IPS-18a (cell line): ENCODE measurements at regions not wholly inside any gene's neighbourhood (a gene's known extent, or its start where the extent isn't known, plus 50 kb on each side); places are given as distances from the start of the nearest gene placed in this dataset.
"Not testable (repeated sequence)": the region's sequence is repeated elsewhere in the genome, so short reads cannot be mapped to it uniquely, and the experiment has no call there.

Experiments used
- H3K27ac ChIP-seq: one replicate; pipeline ENCODE4 v1.5.1; 2013; ENCODE audit warnings: low read length
- H3K27me3 ChIP-seq: one replicate; pipeline ENCODE4 v1.6.1; 2013; ENCODE audit warnings: mild to moderate bottlenecking, low read length; ENCODE audit not compliant: control insufficient read depth, insufficient read depth
- H3K36me3 ChIP-seq: one replicate; pipeline ENCODE4 v1.6.1; 2013; ENCODE audit warnings: low read depth, low read length; ENCODE audit not compliant: control insufficient read depth
- H3K4me1 ChIP-seq: one replicate; pipeline ENCODE4 v1.6.1; 2013; ENCODE audit warnings: low read depth, low read length; ENCODE audit not compliant: control insufficient read depth
- H3K4me3 ChIP-seq: one replicate; pipeline ENCODE4 v1.5.1; 2013; ENCODE audit warnings: low read length
- H3K9ac ChIP-seq: one replicate; pipeline ENCODE4 v1.6.1; 2013; ENCODE audit warnings: mild to moderate bottlenecking, low read length, moderate library complexity
- H3K9me3 ChIP-seq: one replicate; pipeline ENCODE4 v1.6.1; 2013; ENCODE audit warnings: low read depth, low read length; ENCODE audit not compliant: control insufficient read depth

DNA sequence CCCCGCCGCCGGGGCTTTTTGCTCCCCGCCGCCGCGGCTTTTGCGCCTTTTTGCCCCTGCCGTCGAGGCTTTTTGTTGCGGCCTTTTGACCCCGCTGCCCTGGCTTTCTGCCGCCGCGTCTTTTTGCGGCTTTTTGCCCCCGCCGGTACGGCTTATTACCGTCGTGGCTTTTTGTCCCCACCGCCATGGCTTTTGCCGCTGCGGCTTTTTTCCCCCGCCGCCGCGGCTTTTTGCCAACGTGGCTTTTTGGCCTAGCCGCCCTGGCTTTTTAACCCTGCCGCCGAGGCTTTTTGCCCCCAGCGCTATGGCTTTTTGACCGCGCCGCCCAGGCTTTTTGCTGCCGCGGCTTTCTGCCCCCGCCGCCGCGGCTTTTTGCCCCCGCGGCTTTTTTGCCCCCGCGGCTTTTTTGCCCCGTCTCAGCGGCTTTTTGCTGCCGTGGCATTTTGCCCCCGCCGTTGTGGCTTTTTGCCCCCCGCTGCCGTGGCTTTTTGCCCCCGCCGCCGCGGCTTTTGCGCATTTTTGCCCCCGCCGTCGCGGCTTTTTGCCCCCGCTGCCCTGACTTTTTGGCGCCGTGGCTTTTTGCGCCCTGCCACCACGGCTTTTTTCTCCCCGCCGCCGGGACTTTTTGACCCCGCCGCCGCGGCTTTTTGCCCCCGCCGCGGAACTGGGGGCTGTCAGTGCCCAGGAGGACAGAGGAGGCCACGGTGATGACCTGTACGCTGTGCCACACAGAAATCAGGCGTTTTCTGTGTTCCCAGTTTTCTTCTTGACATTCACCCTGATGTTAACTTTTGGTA, 4828.5 kb upstream of the OR11H1 start:
- H3K9me3 ChIP-seq, H3K9ac ChIP-seq, H3K4me1 ChIP-seq, H3K27ac ChIP-seq, H3K36me3 ChIP-seq, H3K27me3 ChIP-seq, H3K4me3 ChIP-seq: not testable (repeated sequence)

DNA sequence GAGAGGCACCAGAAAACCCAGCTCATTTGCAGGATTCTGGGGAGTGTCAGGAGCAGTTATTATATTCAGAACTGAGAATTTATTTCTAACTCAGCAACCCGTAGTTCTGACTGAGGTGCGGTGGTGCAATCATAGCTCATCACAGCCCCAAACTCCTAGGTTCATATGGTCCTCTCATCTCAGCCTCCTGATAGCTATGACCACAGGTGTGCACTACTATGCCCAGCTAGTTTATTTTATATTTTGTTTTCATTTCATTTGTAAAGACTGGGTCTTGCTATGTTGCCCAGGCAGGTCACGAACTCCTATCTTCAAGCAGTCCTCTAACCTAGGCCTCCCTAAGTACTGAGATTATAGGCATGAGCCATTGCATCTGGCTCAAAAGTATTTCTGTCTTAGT, 4819.8 kb upstream of the OR11H1 start:
- H3K4me3 ChIP-seq, H3K27ac ChIP-seq, H3K4me1 ChIP-seq, H3K9ac ChIP-seq, H3K27me3 ChIP-seq, H3K36me3 ChIP-seq: not testable (repeated sequence)
- H3K9me3 ChIP-seq: peaks cover 33% of the 10 kb centered on the region

DNA sequence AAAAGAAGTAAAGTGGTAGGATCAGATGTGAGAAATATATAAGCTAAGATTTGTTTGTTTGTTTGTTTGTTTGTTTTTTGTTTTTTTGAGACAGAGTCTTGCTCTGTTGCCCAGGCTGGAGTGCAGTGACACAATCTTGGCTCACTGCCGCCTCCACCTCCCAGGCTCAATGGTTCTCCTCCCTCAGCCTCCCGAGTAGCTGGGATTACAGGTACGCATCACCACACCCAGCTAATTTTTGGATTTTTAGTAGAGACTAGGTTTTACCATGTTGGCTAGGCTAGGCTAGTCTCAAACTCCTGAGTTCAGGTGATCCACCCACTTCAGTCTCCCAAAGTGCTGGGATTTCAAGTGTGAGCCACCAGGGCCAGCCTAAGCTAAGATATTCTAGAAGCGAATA, 4817.1 kb upstream of the OR11H1 start:
- H3K9me3 ChIP-seq: peaks cover 54% of the 10 kb centered on the region
- not testable (repeated sequence) for H3K4me1 ChIP-seq

DNA sequence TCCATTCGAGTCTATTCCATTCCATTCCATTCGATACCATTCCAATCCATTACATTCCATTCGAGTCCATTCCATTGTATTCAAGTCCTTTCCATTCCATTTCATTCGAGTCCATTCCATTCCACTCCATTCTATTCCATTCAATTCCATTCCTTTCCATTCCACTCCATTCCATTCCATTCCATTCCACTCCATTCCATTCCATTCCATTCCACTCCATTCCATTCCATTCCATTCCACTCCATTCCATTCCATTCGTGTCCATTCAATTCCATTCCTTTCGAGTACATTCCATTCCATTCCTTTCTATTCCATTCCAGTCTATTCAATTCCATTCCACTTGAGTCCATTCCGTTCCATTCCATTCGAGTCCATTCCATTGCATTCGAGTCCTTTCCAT, 4805.2 kb upstream of the OR11H1 start:
- H3K4me3 ChIP-seq, H3K4me1 ChIP-seq, H3K27ac ChIP-seq, H3K27me3 ChIP-seq, H3K9ac ChIP-seq, H3K36me3 ChIP-seq: not testable (repeated sequence)
- H3K9me3 ChIP-seq: peaks cover 89% of the 10 kb centered on the region

More for the DNA sequence above, 4817.1 kb upstream of the OR11H1 start:
- not testable (repeated sequence) for H3K36me3 ChIP-seq, H3K4me3 ChIP-seq, H3K27me3 ChIP-seq, H3K27ac ChIP-seq, H3K9ac ChIP-seq

DNA sequence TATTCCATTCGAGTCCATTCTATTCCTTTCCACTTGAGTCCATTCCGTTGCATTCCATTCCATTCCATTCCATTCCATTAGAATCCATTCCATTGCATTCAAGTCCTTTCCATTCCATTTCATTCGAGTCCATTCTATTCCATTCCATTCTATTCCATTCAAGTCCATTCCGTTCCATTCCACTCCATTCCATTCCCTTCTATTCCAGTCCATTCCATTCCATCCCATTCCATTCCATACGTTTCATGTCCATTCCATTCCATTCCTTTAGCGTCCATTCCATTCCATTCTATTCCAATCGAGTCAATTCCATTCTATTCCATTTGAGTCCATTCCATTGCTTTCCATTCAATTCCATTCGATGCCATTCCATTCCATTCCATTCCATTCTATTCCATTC, 4804.0 kb upstream of the OR11H1 start:
- not testable (repeated sequence) for H3K27ac ChIP-seq, H3K27me3 ChIP-seq, H3K36me3 ChIP-seq, H3K9ac ChIP-seq, H3K4me1 ChIP-seq, H3K4me3 ChIP-seq
- H3K9me3 ChIP-seq: peaks cover 91% of the 10 kb centered on the region

DNA sequence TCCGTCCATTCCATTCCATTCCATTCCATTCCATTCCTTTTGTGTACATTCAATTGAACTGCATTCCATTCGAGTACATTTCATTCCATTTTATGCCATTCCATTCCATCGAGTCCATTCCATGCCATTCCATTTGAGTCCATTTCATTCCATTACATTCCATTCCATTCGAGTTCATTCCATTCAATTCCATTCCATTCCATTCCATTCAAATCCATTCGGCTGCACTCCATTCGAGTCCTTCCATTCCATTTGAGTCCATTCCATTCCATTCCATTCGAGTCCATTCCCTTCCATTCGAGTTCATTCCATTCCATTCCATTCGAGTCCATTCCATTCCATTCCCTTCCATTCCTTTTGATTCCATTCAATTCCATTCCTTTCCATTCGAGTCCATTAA, 4800.6 kb upstream of the OR11H1 start:
- Histone ChIP-seq H3K4me3 (no peak overlapping the region), H3K9me3 (peaks cover 91% of the 10 kb centered on the region)

DNA sequence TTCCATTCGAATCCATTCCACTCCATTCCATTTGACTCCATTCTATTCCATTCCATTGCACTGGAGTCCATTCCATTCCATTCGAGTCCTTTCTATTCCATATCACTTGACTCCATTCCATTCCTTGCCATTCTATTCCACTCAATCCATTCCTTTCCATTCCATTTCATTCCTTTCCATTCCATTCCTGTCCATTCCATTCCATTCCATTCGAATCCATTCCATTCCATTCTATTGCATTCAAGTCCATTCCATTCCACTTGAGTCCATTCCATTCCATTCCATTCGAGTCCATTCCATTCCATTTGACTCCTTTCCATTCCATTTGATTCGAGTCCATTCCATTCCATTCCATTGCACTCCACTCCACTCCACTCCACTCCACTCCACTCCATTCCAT, 4798.0 kb upstream of the OR11H1 start:
- H3K9me3 ChIP-seq: peaks cover 83% of the 10 kb centered on the region
- not testable (repeated sequence) for H3K4me1 ChIP-seq, H3K27ac ChIP-seq, H3K36me3 ChIP-seq, H3K9ac ChIP-seq, H3K27me3 ChIP-seq, H3K4me3 ChIP-seq

More for the DNA sequence above, 4800.6 kb upstream of the OR11H1 start:
- Histone ChIP-seq H3K4me1 (no peaks in the 10 kb centered on the region), H3K9ac (no peak overlapping the region), H3K27me3 (no peaks in the 10 kb centered on the region), H3K27ac (no peak overlapping the region), H3K36me3 (no peaks in the 10 kb centered on the region)

DNA sequence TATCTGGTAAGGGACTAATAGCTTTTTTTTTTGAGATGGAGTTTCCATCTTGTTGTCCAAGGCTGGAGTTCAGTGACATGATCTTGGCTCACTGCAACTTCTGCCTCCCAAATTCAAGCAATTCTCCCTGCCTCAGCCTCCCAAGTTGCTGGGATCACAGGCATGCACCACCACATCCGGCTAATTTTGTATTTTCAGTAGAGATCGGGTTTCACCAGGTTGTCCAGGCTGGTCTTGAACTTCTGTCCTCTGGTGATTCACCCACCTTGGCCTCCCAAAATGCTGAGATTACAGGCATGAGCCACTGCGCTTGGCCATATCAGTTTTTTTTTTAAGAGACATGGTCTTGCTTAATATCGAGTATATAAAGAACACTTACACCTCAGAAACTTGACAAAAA, 4797.3 kb upstream of the OR11H1 start:
- not testable (repeated sequence) for H3K4me3 ChIP-seq, H3K36me3 ChIP-seq, H3K27ac ChIP-seq, H3K4me1 ChIP-seq, H3K27me3 ChIP-seq, H3K9ac ChIP-seq
- H3K9me3 ChIP-seq: peaks cover 82% of the 10 kb centered on the region

DNA sequence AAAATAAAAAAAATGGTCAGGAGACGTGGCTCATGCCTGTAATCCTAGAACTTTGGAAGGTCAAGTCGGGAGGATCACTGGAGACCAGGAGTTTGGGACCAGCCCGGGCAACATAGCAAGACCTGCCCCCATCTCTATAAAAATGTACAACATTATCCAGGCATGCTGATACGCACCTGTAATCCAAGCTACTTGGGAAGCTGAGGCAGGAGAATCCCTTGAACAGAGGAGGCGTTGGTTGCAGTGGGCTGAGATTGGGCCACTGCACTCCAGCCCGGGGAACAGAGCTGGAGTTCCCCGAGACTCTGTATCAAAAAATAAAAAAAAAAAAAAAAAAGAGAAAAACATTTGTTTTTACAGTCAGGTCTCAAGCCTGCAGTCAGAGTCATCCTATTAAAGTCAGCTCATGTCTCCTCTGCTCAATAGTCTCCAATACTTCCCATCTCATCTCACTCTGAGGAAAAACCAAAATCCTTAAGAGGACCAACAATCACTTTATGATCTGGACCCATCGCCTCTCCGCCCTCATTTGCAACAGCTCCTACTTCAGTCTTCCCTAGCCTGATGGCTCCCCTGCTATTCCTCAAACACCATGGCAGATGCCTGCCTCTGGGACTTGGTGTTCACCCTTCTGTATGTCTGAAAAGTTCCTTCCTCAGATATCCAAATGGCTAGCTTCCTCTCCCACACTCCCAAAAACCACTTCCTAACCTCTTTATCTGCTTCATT, 4796.6 kb upstream of the OR11H1 start:
- H3K27me3 ChIP-seq, H3K4me3 ChIP-seq, H3K9ac ChIP-seq, H3K36me3 ChIP-seq, H3K4me1 ChIP-seq, H3K27ac ChIP-seq: not testable (repeated sequence)
- H3K9me3 ChIP-seq: peaks cover 76% of the 10 kb centered on the region

DNA sequence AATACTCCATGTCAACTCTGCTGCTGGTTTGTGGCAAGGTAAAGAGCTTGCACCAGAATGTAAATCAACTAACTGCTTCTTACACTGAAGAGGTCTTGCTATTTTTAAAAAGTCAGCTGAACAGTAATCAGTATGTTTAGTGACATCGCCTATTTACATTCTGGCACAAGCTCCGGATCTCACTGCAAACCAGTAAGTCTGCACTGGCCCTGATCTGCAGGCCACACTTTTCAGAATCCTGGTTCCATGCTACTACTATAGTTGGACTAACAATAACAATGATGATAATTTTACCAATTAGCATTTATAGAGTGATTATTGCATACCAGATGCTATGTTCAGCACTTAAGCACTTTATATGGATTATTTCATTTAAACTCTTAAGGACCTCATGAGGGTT, 4792.9 kb upstream of the OR11H1 start:
- not testable (repeated sequence) for H3K9ac ChIP-seq, H3K4me1 ChIP-seq, H3K27ac ChIP-seq, H3K36me3 ChIP-seq, H3K4me3 ChIP-seq, H3K27me3 ChIP-seq
- peaks cover 58% of the 10 kb centered on the region for H3K9me3 ChIP-seq

DNA sequence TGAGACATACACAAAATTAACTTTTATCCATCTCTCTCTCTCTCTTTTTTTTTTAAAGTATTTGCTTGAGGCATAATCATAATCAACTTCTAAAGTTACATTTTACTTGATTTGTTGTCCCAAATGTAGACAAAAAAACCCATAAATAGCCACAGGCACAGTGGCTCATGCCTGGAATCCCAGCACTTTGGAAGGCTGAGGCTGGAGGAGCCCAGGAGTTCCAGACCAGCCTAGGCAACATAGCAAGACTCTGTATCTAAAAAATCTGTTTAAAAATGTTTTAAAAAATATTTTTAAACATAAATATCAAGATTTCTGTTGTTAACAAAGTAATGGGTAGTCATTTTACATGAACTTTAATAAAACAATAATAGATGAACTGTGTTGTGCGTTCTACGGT, 4791.1 kb upstream of the OR11H1 start:
- H3K4me1 ChIP-seq, H3K4me3 ChIP-seq, H3K36me3 ChIP-seq, H3K27ac ChIP-seq, H3K9ac ChIP-seq, H3K27me3 ChIP-seq: not testable (repeated sequence)
- peaks cover 52% of the 10 kb centered on the region for H3K9me3 ChIP-seq

DNA sequence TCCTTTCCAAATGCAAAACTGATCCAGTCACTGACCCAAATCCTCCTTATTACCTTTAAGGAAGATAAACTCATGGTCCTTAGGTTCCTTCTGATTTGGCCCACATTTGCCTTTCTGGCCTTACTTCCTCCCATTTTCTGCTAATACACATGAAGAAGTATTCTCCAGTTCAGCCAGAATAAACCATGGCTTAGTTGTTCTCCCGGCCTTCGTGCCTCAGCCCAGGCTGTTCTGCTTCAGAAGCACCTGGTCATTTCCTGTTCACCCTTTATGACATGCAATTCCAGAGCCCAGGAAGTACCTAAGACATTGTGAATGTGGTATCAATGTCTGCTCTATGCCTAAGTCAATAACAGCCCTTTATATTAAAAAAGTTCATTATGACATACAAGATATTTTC, 4790.1 kb upstream of the OR11H1 start:
- peaks cover 54% of the 10 kb centered on the region for H3K9me3 ChIP-seq
- not testable (repeated sequence) for H3K4me1 ChIP-seq

More for the DNA sequence above, 4790.1 kb upstream of the OR11H1 start:
- not testable (repeated sequence) for H3K27me3 ChIP-seq, H3K9ac ChIP-seq, H3K4me3 ChIP-seq, H3K27ac ChIP-seq, H3K36me3 ChIP-seq
